ENCODE measurements at regions not wholly inside any gene's neighbourhood (a gene's known extent, or its start where the extent isn't known, plus 50 kb on each side); places are given as distances from the start of the nearest gene placed in this dataset.

DNA sequence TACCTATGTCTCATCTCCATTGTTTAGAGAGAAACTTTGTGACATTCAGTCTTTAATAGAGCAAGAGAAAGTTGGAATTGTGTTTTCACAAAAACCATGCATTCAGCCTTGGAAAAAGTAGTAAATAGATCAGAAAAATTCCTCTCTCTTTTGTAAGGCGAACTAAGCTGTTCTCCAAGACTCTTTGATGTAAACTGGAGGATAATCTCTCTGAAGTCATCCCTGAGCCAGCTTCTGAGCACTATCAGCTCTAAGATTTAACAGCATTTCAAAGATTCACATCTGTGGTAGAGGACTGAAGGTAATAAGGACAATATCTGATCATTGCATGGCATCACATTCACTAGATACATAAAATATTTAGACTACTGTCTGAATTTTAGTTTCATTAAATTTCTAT lies 904.6 kb upstream of the ATXN8OS start:
- H3K4me3 ChIP-seq, result no peak overlapping the region
- TF ChIP-seq POLR2AphosphoS5 (IDR thresholded peaks at IDR 0.05) (no peak), POLR2A (IDR thresholded peaks at IDR 0.05) (no peak)
- TF ChIP-seq, protein P1, sequence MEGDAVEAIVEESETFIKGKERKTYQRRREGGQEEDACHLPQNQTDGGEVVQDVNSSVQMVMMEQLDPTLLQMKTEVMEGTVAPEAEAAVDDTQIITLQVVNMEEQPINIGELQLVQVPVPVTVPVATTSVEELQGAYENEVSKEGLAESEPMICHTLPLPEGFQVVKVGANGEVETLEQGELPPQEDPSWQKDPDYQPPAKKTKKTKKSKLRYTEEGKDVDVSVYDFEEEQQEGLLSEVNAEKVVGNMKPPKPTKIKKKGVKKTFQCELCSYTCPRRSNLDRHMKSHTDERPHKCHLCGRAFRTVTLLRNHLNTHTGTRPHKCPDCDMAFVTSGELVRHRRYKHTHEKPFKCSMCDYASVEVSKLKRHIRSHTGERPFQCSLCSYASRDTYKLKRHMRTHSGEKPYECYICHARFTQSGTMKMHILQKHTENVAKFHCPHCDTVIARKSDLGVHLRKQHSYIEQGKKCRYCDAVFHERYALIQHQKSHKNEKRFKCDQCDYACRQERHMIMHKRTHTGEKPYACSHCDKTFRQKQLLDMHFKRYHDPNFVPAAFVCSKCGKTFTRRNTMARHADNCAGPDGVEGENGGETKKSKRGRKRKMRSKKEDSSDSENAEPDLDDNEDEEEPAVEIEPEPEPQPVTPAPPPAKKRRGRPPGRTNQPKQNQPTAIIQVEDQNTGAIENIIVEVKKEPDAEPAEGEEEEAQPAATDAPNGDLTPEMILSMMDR (IDR thresholded peaks at IDR 0.05), result no peak
- DNase-seq (no peak), ATAC-seq (ENCODE audit: low FRiP score in 2 of 2) (no peak)
- H3K27me3 ChIP-seq, result no peaks in the 10 kb centered on the region
- peaks cover 0 to 8% (median 0%) of the 10 kb centered on the region in 4 donors for H3K9me3 ChIP-seq
- H3K27ac ChIP-seq, result no peak overlapping the region
- WGBS, 2 donors, result 63 to 68% methylated on average over 1 of the region's 1 CpG
- H3K4me1 ChIP-seq, result no peaks in the 10 kb centered on the region
- H3K36me3 ChIP-seq, result no peaks in the 10 kb centered on the region

DNA sequence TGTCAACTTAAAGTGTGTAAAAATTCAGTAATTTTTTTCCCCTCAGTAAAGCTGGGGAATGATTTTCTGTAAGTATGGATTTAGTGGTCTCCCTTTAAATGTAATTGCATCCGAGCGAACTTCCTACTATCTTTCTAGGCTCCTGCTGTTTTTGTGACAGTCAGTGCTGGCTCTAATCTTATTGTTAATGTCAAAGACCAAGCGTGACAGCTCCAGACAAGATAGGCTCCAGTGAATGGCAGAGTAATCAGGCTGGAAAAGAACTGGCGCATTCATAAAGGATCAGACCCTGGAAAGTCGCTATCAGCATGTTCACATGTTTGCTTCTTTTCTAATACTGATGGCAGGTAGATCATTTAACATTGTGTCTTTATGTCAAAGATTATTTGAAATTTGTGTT lies 908.0 kb upstream of the ATXN8OS start:
- H3K4me1 ChIP-seq, result no peaks in the 10 kb centered on the region
- no peaks in the 10 kb centered on the region for H3K27me3 ChIP-seq
- TF ChIP-seq POLR2A (IDR thresholded peaks at IDR 0.05), result no peak
- no peak for TF ChIP-seq EP300 (IDR thresholded peaks at IDR 0.05)
- TF ChIP-seq, protein P1 (IDR thresholded peaks at IDR 0.05), result no peak
- no peak for TF ChIP-seq POLR2AphosphoS5 (IDR thresholded peaks at IDR 0.05)
- no peak overlapping the region for H3K27ac ChIP-seq
- DNase-seq (no peak), ATAC-seq (ENCODE audit: low FRiP score in 2 of 2) (no peak)
- no peaks in the 10 kb centered on the region for H3K9me3 ChIP-seq
- H3K4me3 ChIP-seq, result no peak overlapping the region
- H3K36me3 ChIP-seq, result no peaks in the 10 kb centered on the region
- 59 to 68% methylated on average over 5 of the region's 5 CpGs for WGBS, 2 donors

- ATAC-seq (ENCODE audit: low FRiP score in 2 of 2), result no peak
- Histone ChIP-seq H3K36me3 (no peaks in the 10 kb centered on the region), H3K9me3 (no peaks in the 10 kb centered on the region), H3K4me1 (no peaks in the 10 kb centered on the region), H3K4me3 (no peak overlapping the region), H3K27me3 (no peaks in the 10 kb centered on the region), H3K27ac (no peak overlapping the region)
- 82 to 93% methylated on average over 2 of the region's 2 CpGs for WGBS, 2 donors
- DNase-seq, result no peak
- TF ChIP-seq POLR2A (IDR thresholded peaks at IDR 0.05), result no peak
- TF ChIP-seq POLR2AphosphoS5 (IDR thresholded peaks at IDR 0.05), result no peak
Measured at GRCh38 chr13:69198706-69199105, 908.9 kb upstream of the ATXN8OS start.

- Histone ChIP-seq H3K27me3 (no peaks in the 10 kb centered on the region), H3K4me1 (no peaks in the 10 kb centered on the region), H3K36me3 (no peaks in the 10 kb centered on the region), H3K9me3 (no peaks in the 10 kb centered on the region), H3K4me3 (no peak overlapping the region), H3K27ac (no peak overlapping the region)
- WGBS, 2 donors, result 54 to 82% methylated on average over 1 of the region's 1 CpG
- no peak for DNase-seq
- no peak for TF ChIP-seq EP300 (IDR thresholded peaks at IDR 0.05)
- no peak for TF ChIP-seq POLR2AphosphoS5 (IDR thresholded peaks at IDR 0.05)
- TF ChIP-seq POLR2A (IDR thresholded peaks at IDR 0.05), result no peak
- TF ChIP-seq, protein P1 (IDR thresholded peaks at IDR 0.05), result no peak
- ATAC-seq (ENCODE audit: low FRiP score in 2 of 2), result no peak
Measured at GRCh38 chr13:69194130-69194529, 913.5 kb upstream of the ATXN8OS start.

- Histone ChIP-seq H3K4me1 (no peaks in the 10 kb centered on the region), H3K4me3 (no peak overlapping the region), H3K36me3 (no peaks in the 10 kb centered on the region), H3K27ac (no peak overlapping the region), H3K27me3 (no peaks in the 10 kb centered on the region), H3K9me3 (no peaks in the 10 kb centered on the region)
- WGBS, 2 donors, result 64 to 71% methylated on average over 5 of the region's 5 CpGs
- TF ChIP-seq EP300 (IDR thresholded peaks at IDR 0.05), result no peak
- TF ChIP-seq, protein P1 (IDR thresholded peaks at IDR 0.05), result no peak
- TF ChIP-seq POLR2A (IDR thresholded peaks at IDR 0.05), result no peak
- no peak for TF ChIP-seq POLR2AphosphoS5 (IDR thresholded peaks at IDR 0.05)
- ATAC-seq (ENCODE audit: low FRiP score in 2 of 2), result no peak
- no peak for DNase-seq
Measured at GRCh38 chr13:69180034-69180433, 927.6 kb upstream of the ATXN8OS start.

Data from upper lobe of left lung (tissue), 6 donors.